Muscle layer of colon (tissue), 2 donors: ENCODE measurements at regions not wholly inside any gene's neighbourhood (a gene's known extent, or its start where the extent isn't known, plus 50 kb on each side); places are given as distances from the start of the nearest gene placed in this dataset.

Experiments used
- H3K27ac ChIP-seq: one replicate; pipeline ENCODE4 v1.7.0; 2013; ENCODE audit warnings: low read depth, mild to moderate bottlenecking, low read length, moderate library complexity
- H3K27me3 ChIP-seq, 2 donors: one replicate each; pipeline ENCODE4 v1.7.0; 2013; ENCODE audit warnings: low read length in 2 of 2, mild to moderate bottlenecking in 2 of 2; ENCODE audit not compliant: insufficient read depth in 2 of 2, control insufficient read depth in 1 of 2
- H3K36me3 ChIP-seq: one replicate; pipeline ENCODE4 v1.7.0; 2013; ENCODE audit warnings: mild to moderate bottlenecking, low read length; ENCODE audit not compliant: insufficient read depth
- H3K4me1 ChIP-seq: one replicate; pipeline ENCODE4 v1.7.0; 2013; ENCODE audit warnings: mild to moderate bottlenecking, low read length; ENCODE audit not compliant: insufficient read depth
- H3K4me3 ChIP-seq, 2 donors: one replicate each; pipeline ENCODE4 v1.7.0; 2013; ENCODE audit warnings: low read length in 2 of 2, low read depth in 1 of 2, mild to moderate bottlenecking in 1 of 2, moderate library complexity in 1 of 2
- H3K9ac ChIP-seq: one replicate; pipeline ENCODE4 v1.7.0; 2013; ENCODE audit warnings: low read length
- H3K9me3 ChIP-seq: one replicate; pipeline ENCODE4 v1.7.0; 2013; ENCODE audit warnings: mild to moderate bottlenecking, low read length
- donor health status: abdominal sarcoma.
- donor health status: Adenocarcinoma of cecum.

GRCh38 chr2:40814616-40815015, 362.7 kb upstream of the SLC8A1 start:
- H3K9ac ChIP-seq: no peak overlapping the region
- H3K4me3 ChIP-seq: no peak overlapping the region
- H3K27me3 ChIP-seq: no peaks in the 10 kb centered on the region
- H3K4me1 ChIP-seq: peaks cover 24% of the 10 kb centered on the region
- H3K27ac ChIP-seq: no peak overlapping the region
- H3K9me3 ChIP-seq: no peaks in the 10 kb centered on the region
- no peaks in the 10 kb centered on the region for H3K36me3 ChIP-seq

GRCh38 chr2:40820319-40820718, 368.4 kb upstream of the SLC8A1 start:
- H3K27ac ChIP-seq: no peak overlapping the region
- H3K36me3 ChIP-seq: no peaks in the 10 kb centered on the region
- H3K4me3 ChIP-seq: no peak overlapping the region
- peaks cover 12% of the 10 kb centered on the region for H3K4me1 ChIP-seq
- no peaks in the 10 kb centered on the region for H3K9me3 ChIP-seq
- H3K9ac ChIP-seq: no peak overlapping the region
- H3K27me3 ChIP-seq: no peaks in the 10 kb centered on the region

- H3K9me3 ChIP-seq: no peaks in the 10 kb centered on the region
- no peak overlapping the region for H3K9ac ChIP-seq
- no peak overlapping the region for H3K4me3 ChIP-seq
- H3K27me3 ChIP-seq: no peaks in the 10 kb centered on the region
- H3K36me3 ChIP-seq: no peaks in the 10 kb centered on the region
- peaks cover 7% of the 10 kb centered on the region for H3K4me1 ChIP-seq
- no peak overlapping the region for H3K27ac ChIP-seq
Observed at GRCh38 chr2:40823478-40823877, 371.6 kb upstream of the SLC8A1 start.

- no peaks in the 10 kb centered on the region for H3K36me3 ChIP-seq
- H3K27ac ChIP-seq: no peak overlapping the region
- no peaks in the 10 kb centered on the region for H3K9me3 ChIP-seq
- peaks cover 7% of the 10 kb centered on the region for H3K4me1 ChIP-seq
- H3K27me3 ChIP-seq: no peaks in the 10 kb centered on the region
- no peak overlapping the region for H3K9ac ChIP-seq
- H3K4me3 ChIP-seq: no peak overlapping the region
Observed at GRCh38 chr2:40824278-40824677, 372.4 kb upstream of the SLC8A1 start.

- Histone ChIP-seq H3K36me3 (no peaks in the 10 kb centered on the region), H3K4me1 (peaks cover 7% of the 10 kb centered on the region), H3K4me3 (no peak overlapping the region), H3K27me3 (no peaks in the 10 kb centered on the region), H3K27ac (no peak overlapping the region), H3K9ac (no peak overlapping the region), H3K9me3 (no peaks in the 10 kb centered on the region)
Observed at GRCh38 chr2:40827392-40827791, 375.5 kb upstream of the SLC8A1 start.

- Histone ChIP-seq H3K27ac (no peak overlapping the region), H3K9me3 (no peaks in the 10 kb centered on the region), H3K4me1 (no peaks in the 10 kb centered on the region), H3K36me3 (no peaks in the 10 kb centered on the region), H3K9ac (no peak overlapping the region), H3K4me3 (no peak overlapping the region), H3K27me3 (no peaks in the 10 kb centered on the region)
Observed at GRCh38 chr2:40831321-40831873, 379.5 kb upstream of the SLC8A1 start.

- Histone ChIP-seq H3K27me3 (no peaks in the 10 kb centered on the region), H3K4me3 (no peak overlapping the region), H3K9me3 (no peaks in the 10 kb centered on the region), H3K27ac (no peak overlapping the region), H3K4me1 (no peaks in the 10 kb centered on the region), H3K36me3 (no peaks in the 10 kb centered on the region), H3K9ac (no peak overlapping the region)
Observed at GRCh38 chr2:40841856-40842255, 390.0 kb upstream of the SLC8A1 start.

- no peak overlapping the region for H3K27ac ChIP-seq
- H3K4me3 ChIP-seq: no peak overlapping the region
- H3K27me3 ChIP-seq: no peaks in the 10 kb centered on the region
- H3K9me3 ChIP-seq: no peaks in the 10 kb centered on the region
- no peaks in the 10 kb centered on the region for H3K4me1 ChIP-seq
- no peaks in the 10 kb centered on the region for H3K36me3 ChIP-seq
- H3K9ac ChIP-seq: no peak overlapping the region
Observed at GRCh38 chr2:40844353-40845277, 392.7 kb upstream of the SLC8A1 start.

- Histone ChIP-seq H3K4me1 (no peaks in the 10 kb centered on the region), H3K36me3 (no peaks in the 10 kb centered on the region), H3K9me3 (no peaks in the 10 kb centered on the region), H3K27me3 (no peaks in the 10 kb centered on the region), H3K4me3 (no peak overlapping the region), H3K9ac (no peak overlapping the region), H3K27ac (no peak overlapping the region)
Observed at GRCh38 chr2:40851661-40852060, 399.8 kb upstream of the SLC8A1 start.

- H3K9me3 ChIP-seq: no peaks in the 10 kb centered on the region
- H3K27me3 ChIP-seq: no peaks in the 10 kb centered on the region
- no peaks in the 10 kb centered on the region for H3K4me1 ChIP-seq
- H3K27ac ChIP-seq: no peak overlapping the region
- H3K4me3 ChIP-seq: no peak overlapping the region
- no peak overlapping the region for H3K9ac ChIP-seq
- no peaks in the 10 kb centered on the region for H3K36me3 ChIP-seq
Observed at GRCh38 chr2:40859617-40860016, 407.7 kb upstream of the SLC8A1 start.

GRCh38 chr2:40867829-40868228, 415.9 kb upstream of the SLC8A1 start:
- H3K27me3 ChIP-seq: no peaks in the 10 kb centered on the region
- no peak overlapping the region for H3K4me3 ChIP-seq

GRCh38 chr2:40872580-40872979, 420.7 kb upstream of the SLC8A1 start:
- no peaks in the 10 kb centered on the region for H3K4me1 ChIP-seq
- no peak overlapping the region for H3K4me3 ChIP-seq
- no peak overlapping the region for H3K27ac ChIP-seq
- no peaks in the 10 kb centered on the region for H3K27me3 ChIP-seq
- H3K36me3 ChIP-seq: no peaks in the 10 kb centered on the region
- no peaks in the 10 kb centered on the region for H3K9me3 ChIP-seq
- H3K9ac ChIP-seq: no peak overlapping the region

More at GRCh38 chr2:40867829-40868228, 415.9 kb upstream of the SLC8A1 start:
- H3K9ac ChIP-seq: no peak overlapping the region
- no peaks in the 10 kb centered on the region for H3K36me3 ChIP-seq
- H3K4me1 ChIP-seq: no peaks in the 10 kb centered on the region
- H3K9me3 ChIP-seq: no peaks in the 10 kb centered on the region
- no peak overlapping the region for H3K27ac ChIP-seq
